Heart left ventricle (tissue), 13 donors: ENCODE measurements at regions not wholly inside any gene's neighbourhood (a gene's known extent, or its start where the extent isn't known, plus 50 kb on each side); places are given as distances from the start of the nearest gene placed in this dataset.

Experiments
- POLR2A ChIP-seq, 2 donors: fragments of 450-650 bp; IDR thresholded peaks; one replicate each; pipeline ENCODE4 v1.6.1; 2017; ENCODE audit warnings: antibody characterized with exemption in 2 of 2, mild to moderate bottlenecking in 2 of 2, moderate library complexity in 2 of 2
- TF ChIP-seq, protein P1 (sequence below), 12 donors: fragments of 200-600 bp; sonication (generic) in 4 of 12; IDR thresholded peaks; one replicate each; pipeline versions ENCODE4 v1.5.0 to v1.8.0; 2018 to 2022; ENCODE audit warnings: antibody characterized with exemption in 12 of 12, mild to moderate bottlenecking in 5 of 12
- donor health status: ischemic (EF 13 %, LVEDD 7.1; RV severe dilation, severe dysfunction).
- donor health status: DM: no; HTN: yes; CAD: no.
- donor health status: DM: no; HTN: no; CAD: no.
- donor health status: ischemic (EF 25% LVEDD 6.9; RV normal size, moderate dysfunction).
- donor health status: ischemic (EF 25% LVEDD 5.7; RV mildly dilated, moderate dysfunction).
- donor health status: ischemic (EF 35%, LVEDD 5.7; RV mildly dilated, moderate dysfunction).
- donor health status: nonischemic (EF 11% LVEDD 7.7; RV severe dilation, severe dysfunction).
- donor health status: DM: yes; HTN: yes; CAD: no.
- donor health status: PGD.
- donor health status: ischemic (EF 29% LVEDD 5.4; RV normal size, mild dysfunction).
- donor health status: nonischemic (EF 23%, LVEDD 6.1; RV moderate dilation, normal function).

DNA sequence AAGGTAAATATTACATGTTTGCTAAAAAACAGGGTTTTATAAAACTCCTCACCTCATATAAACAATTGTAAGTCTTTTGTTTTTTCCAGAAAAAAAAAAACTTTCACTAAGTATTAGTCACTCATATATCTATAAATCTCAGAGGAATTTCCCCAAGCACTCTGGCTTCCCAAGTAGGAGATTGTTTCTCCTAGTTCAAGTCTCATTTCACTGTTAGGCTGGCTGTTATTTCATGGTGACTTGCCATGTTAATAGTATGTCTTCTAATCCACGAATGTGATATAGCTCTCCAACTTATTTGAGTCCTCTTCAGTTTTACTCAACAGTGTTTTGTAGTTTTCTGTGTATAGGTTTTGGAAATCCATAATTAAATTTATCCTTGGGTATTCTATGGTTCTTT lies 61.6 kb downstream of the CAPZA3 start:
- TF ChIP-seq, protein P1, sequence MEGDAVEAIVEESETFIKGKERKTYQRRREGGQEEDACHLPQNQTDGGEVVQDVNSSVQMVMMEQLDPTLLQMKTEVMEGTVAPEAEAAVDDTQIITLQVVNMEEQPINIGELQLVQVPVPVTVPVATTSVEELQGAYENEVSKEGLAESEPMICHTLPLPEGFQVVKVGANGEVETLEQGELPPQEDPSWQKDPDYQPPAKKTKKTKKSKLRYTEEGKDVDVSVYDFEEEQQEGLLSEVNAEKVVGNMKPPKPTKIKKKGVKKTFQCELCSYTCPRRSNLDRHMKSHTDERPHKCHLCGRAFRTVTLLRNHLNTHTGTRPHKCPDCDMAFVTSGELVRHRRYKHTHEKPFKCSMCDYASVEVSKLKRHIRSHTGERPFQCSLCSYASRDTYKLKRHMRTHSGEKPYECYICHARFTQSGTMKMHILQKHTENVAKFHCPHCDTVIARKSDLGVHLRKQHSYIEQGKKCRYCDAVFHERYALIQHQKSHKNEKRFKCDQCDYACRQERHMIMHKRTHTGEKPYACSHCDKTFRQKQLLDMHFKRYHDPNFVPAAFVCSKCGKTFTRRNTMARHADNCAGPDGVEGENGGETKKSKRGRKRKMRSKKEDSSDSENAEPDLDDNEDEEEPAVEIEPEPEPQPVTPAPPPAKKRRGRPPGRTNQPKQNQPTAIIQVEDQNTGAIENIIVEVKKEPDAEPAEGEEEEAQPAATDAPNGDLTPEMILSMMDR (IDR thresholded peaks at IDR 0.05) = no peak
- TF ChIP-seq POLR2A (IDR thresholded peaks at IDR 0.05) = no peak
